ENCODE measurements at regions not wholly inside any gene's neighbourhood (a gene's known extent, or its start where the extent isn't known, plus 50 kb on each side); places are given as distances from the start of the nearest gene placed in this dataset.

DNA sequence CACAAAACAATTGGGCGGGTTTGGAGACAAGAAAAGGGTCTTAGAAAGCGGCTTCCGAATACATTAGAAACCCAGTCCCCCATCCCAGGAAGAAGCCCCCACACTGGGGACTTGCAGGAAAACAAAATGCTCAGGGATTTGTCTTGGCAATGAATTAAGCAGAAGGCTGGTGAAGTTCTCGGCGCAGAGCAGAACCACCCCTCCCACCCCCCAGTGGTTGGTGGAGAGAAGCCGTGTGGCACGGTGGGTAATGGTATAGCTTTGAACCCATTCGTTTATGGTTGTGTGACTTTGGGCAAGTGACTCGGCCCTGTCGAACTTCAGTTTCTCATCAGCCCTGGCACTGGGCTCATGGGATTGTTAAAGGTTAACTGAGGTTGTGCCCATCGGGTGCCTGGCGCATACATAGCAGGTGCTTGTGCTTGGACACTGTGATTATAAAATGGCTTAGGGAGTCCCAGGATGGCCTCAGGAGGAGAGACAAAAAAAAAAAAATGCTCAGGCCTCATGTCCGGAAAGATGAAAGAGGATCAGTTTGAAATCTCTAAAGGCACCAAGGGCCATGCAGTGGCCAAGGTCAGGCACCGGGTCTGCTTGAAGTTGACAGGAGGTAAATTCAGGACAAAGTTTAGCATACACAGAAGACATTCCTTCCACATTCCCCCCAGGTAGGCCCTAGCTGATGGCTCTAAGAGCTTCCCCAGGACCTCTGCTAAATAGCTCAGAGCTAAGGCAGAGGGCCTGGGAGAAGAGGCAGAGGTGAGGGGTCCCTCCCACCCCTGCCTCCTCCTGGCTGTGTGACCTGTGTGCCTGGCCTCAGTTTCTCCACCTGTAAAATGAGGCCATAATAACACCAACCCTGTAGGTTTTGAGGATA is 120.1 kb upstream of the PTPN1 start:
- H3K27me3 ChIP-seq (ENCODE audit: insufficient read depth, low read length, poor library complexity, severe bottlenecking): no peaks in the 10 kb centered on the region
- Mint-ChIP-seq H3K9me3 (no peaks in the 10 kb centered on the region), H3K27me3 (peaks cover 0 to 3% of the 10 kb centered on the region in 2 donors), H3K4me1 (peaks cover 45 to 55% (median 49%) of the 10 kb centered on the region in 3 donors), H3K36me3 (peaks cover 0 to 2% (median 0%) of the 10 kb centered on the region in 3 donors), H3K4me3 (no peak overlapping the region), H3K27ac (peak overlapping the region in 6 of 8 donors; percentile 29 to 87 (median 59))
- no peak overlapping the region for H3K27ac ChIP-seq (ENCODE audit: low read depth, low read length)
- peaks cover 38% of the 10 kb centered on the region for H3K4me1 ChIP-seq (ENCODE audit: insufficient read depth, low read length)
- DNase-seq: peak in 1 of 5 donors; percentile 19
- no peaks in the 10 kb centered on the region for H3K9me3 ChIP-seq (ENCODE audit: low read length)
- ChIA-PET POLR2A (no interaction called here), CTCF (interaction anchor here (1.2 kb wide), 1 partner anchor 12 kb away, joined by 4 read pairs; no protein-coding TSS in a partner anchor)
- H3K36me3 ChIP-seq (ENCODE audit: insufficient read depth, low read length): no peaks in the 10 kb centered on the region
- no peak overlapping the region for H3K4me3 ChIP-seq (ENCODE audit: low read length)

DNA sequence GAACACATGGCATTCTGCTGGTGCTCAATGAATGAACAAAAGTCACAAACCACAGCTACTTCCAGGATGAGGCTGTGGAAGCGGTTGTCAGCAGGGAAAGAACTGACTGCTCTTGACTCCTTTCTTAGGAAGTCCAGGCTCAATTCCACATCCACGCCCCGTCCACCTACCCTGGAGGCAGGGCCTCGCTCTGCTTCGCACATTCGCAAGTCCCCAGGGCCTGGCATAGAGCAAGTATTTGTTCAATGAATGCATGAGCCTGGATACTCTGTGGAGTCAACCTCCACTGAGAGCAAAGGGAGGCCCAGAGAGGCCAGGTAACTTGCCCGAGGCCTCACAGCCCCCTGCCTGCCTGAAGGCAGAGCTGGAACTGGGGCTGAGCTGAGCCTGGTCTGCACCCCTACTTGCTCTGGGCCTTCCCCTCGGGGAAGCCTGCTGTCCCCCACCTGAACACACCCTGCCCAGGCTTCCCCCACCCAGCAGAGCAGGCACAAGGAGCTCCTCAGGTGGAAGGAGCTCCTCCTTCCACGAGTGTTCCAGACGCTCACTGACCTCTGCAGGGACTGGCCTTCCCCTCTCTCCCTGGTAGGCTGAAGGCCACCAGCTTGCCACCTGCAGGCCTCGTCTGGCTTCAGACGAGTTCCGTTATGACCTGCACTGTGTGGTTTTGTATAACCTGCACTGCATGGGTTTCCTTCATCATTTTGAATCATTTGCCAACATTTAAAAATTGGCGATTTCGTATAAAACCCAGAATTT is 119.3 kb upstream of the PTPN1 start:
- Histone ChIP-seq H3K4me1 (ENCODE audit: insufficient read depth, low read length) (peaks cover 29% of the 10 kb centered on the region), H3K9me3 (ENCODE audit: low read length) (no peaks in the 10 kb centered on the region), H3K4me3 (ENCODE audit: low read length) (no peak overlapping the region), H3K36me3 (ENCODE audit: insufficient read depth, low read length) (no peaks in the 10 kb centered on the region), H3K27me3 (ENCODE audit: insufficient read depth, low read length, poor library complexity, severe bottlenecking) (no peaks in the 10 kb centered on the region), H3K27ac (ENCODE audit: low read depth, low read length) (no peak overlapping the region)
- peaks cover 0 to 2% (median 0%) of the 10 kb centered on the region in 3 donors for H3K36me3 Mint-ChIP-seq
- H3K9me3 Mint-ChIP-seq: no peaks in the 10 kb centered on the region
- H3K4me3 Mint-ChIP-seq: no peak overlapping the region
- peak overlapping the region in 6 of 8 donors; percentile 23 to 79 (median 36) for H3K27ac Mint-ChIP-seq
- ChIA-PET POLR2A (no interaction called here), CTCF (interaction anchor here (1.2 kb wide), 1 partner anchor 11 kb away, joined by 4 read pairs; no protein-coding TSS in a partner anchor)
- no peak for DNase-seq
- peaks cover 37 to 47% (median 41%) of the 10 kb centered on the region in 3 donors for H3K4me1 Mint-ChIP-seq
- peaks cover 2 to 3% of the 10 kb centered on the region in 2 donors for H3K27me3 Mint-ChIP-seq

DNA sequence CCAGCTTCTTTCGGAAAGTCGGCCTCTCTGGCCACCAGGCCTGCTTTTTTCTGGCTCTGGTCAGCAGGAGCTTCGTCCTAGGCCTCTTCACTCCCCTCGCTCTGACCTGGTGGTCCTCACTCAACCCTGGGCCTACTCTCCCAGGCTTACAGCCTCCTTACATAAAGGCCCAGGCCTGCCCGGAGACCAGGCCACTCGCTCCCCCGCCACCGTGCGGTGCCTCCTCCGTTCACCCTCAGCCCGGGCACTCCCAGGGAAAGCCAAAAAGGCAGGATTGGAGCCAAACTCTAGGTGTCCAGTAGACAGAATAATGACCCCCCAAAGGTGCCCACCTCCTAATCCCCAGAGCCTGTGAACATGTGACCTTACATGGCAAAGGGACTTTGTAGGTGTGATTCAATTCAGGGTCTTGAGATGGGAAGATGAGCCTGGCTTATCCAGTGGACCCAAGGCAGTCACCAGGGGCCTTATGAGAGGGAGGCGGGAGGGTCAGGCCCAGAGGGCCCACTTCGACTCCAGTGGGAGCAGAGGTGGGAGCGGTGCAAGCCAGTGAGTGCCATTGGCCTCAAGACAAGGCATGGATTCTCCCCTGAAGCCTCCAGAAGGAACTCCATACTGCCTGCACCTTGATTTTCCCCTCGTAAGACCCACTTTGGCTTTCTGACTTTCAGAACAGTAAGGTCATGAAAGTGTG is 118.6 kb upstream of the PTPN1 start:
- Histone ChIP-seq H3K27me3 (ENCODE audit: insufficient read depth, low read length, poor library complexity, severe bottlenecking) (no peaks in the 10 kb centered on the region), H3K4me1 (ENCODE audit: insufficient read depth, low read length) (peaks cover 22% of the 10 kb centered on the region), H3K4me3 (ENCODE audit: low read length) (no peak overlapping the region), H3K27ac (ENCODE audit: low read depth, low read length) (no peak overlapping the region), H3K9me3 (ENCODE audit: low read length) (no peaks in the 10 kb centered on the region), H3K36me3 (ENCODE audit: insufficient read depth, low read length) (no peaks in the 10 kb centered on the region)
- no peak for DNase-seq
- Mint-ChIP-seq H3K4me1 (peaks cover 30 to 40% (median 34%) of the 10 kb centered on the region in 3 donors), H3K27me3 (peaks cover 2 to 3% of the 10 kb centered on the region in 2 donors), H3K27ac (peak overlapping the region in 7 of 8 donors; percentile 1 to 79 (median 19)), H3K9me3 (no peaks in the 10 kb centered on the region), H3K36me3 (peaks cover 0 to 2% (median 0%) of the 10 kb centered on the region in 3 donors), H3K4me3 (peak overlapping the region in 1 of 7 donors; percentile 78)
- ChIA-PET CTCF (interaction anchor here (1.2 kb wide), 1 partner anchor 10 kb away, joined by 4 read pairs; no protein-coding TSS in a partner anchor), POLR2A (no interaction called here)

DNA sequence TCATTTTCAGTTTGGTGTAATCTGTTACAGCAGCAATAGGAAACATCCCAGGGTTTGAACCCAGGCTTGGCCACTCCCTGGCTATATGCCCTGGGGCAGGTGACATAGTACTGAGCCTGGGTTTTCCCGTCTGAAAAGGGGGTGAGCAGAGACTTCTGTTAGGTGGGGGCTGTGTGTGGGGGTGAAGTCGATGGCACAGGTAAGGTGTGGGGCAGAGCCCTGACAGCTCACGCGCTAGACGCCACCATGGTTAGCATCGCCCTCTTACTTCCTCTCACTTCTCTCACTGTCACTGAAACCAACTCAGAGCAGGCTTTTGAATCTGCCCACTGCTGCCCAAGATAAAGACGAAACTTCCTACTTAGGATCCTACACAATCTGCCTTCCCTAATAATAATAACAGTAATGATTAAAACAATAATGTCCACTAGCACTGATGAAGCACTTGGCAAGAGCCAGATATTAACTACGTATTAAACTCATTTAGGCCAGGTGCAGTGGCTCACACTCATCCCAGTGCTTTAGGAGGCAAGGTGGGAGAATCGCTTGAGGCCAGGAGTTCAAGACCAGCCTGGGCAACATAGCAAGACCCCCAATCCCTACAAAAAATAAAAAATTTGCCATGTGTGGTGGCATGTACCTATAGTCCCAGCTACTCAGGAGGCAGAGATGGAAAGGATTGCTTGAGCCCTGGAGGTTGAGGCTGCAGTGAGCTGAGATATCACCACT is 117.9 kb upstream of the PTPN1 start:
- peak overlapping the region in 1 of 7 donors; percentile 78 for H3K4me3 Mint-ChIP-seq
- H3K36me3 Mint-ChIP-seq: peaks cover 0 to 2% (median 0%) of the 10 kb centered on the region in 3 donors
- Histone ChIP-seq H3K36me3 (ENCODE audit: insufficient read depth, low read length) (no peaks in the 10 kb centered on the region), H3K27me3 (ENCODE audit: insufficient read depth, low read length, poor library complexity, severe bottlenecking) (no peaks in the 10 kb centered on the region), H3K9me3 (ENCODE audit: low read length) (no peaks in the 10 kb centered on the region), H3K4me3 (ENCODE audit: low read length) (no peak overlapping the region), H3K4me1 (ENCODE audit: insufficient read depth, low read length) (peaks cover 18% of the 10 kb centered on the region), H3K27ac (ENCODE audit: low read depth, low read length) (no peak overlapping the region)
- CTCF ChIA-PET: no interaction called here
- peak in 3 of 5 donors; percentile 8 to 33 (median 10) for DNase-seq
- peaks cover 2 to 3% of the 10 kb centered on the region in 2 donors for H3K27me3 Mint-ChIP-seq
- H3K4me1 Mint-ChIP-seq: peaks cover 26 to 34% (median 27%) of the 10 kb centered on the region in 3 donors
- POLR2A ChIA-PET: no interaction called here
- H3K27ac Mint-ChIP-seq: peak overlapping the region in 7 of 8 donors; percentile 1 to 79 (median 22)
- no peaks in the 10 kb centered on the region for H3K9me3 Mint-ChIP-seq

DNA sequence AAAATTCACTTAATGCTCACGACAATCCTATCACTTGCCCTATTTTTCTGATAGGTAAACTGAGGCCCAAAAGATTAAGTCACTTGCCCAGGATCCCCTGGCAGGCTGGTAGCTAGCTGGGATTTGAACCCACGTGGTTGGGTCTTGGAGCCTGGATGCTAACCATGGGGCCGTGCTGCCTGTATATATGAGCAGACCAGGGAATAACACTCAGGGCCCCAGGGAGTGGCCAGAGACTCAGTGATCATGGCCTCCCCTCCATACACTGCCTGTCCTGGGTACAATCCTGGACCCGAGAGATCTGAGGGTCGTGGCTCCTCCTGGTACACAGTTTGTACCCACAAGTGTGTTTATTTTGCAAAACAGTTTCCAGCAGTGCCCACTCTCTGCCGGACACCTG is 116.9 kb upstream of the PTPN1 start:
- Mint-ChIP-seq H3K27me3 (peaks cover 2 to 3% of the 10 kb centered on the region in 2 donors), H3K36me3 (peaks cover 0 to 2% (median 0%) of the 10 kb centered on the region in 3 donors), H3K4me3 (no peak overlapping the region), H3K9me3 (no peaks in the 10 kb centered on the region), H3K4me1 (peaks cover 18 to 25% (median 18%) of the 10 kb centered on the region in 3 donors), H3K27ac (no peak overlapping the region)
- no peak for DNase-seq
- ChIA-PET POLR2A (no interaction called here), CTCF (no interaction called here)
- Histone ChIP-seq H3K4me1 (ENCODE audit: insufficient read depth, low read length) (peaks cover 9% of the 10 kb centered on the region), H3K27ac (ENCODE audit: low read depth, low read length) (no peak overlapping the region), H3K27me3 (ENCODE audit: insufficient read depth, low read length, poor library complexity, severe bottlenecking) (no peaks in the 10 kb centered on the region), H3K4me3 (ENCODE audit: low read length) (no peak overlapping the region), H3K36me3 (ENCODE audit: insufficient read depth, low read length) (no peaks in the 10 kb centered on the region), H3K9me3 (ENCODE audit: low read length) (no peaks in the 10 kb centered on the region)

DNA sequence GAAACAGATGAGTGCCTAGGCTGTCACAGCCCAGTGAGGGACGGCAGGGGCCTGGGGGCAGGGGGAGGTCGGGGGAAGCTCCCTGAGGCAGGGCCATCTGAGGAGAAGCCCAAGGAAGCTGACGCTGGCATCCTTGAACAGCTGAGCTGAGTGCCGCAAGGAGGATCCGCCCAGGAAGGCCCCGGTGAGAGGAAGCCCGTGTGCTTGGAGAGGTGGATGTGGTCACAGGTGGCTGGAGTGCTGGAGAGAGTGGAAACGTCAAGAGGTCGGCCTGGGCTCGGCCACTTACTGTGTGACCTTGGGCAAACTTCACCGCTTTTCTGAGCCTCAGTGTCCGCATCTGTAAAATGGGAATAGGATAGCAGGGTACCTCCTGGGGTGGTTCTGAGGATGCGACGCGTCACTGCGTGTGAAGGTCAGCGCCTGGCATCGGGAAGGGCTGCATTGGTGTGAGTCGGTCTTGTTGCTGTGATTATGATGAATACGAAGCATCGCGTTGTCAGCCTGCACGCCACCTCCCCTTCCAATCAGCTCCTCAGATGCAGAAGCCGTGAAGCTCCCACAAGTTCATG is 116.1 kb upstream of the PTPN1 start:
- peaks cover 9 to 17% (median 11%) of the 10 kb centered on the region in 3 donors for H3K4me1 Mint-ChIP-seq
- no peaks in the 10 kb centered on the region for H3K36me3 ChIP-seq (ENCODE audit: insufficient read depth, low read length)
- no peaks in the 10 kb centered on the region for H3K9me3 Mint-ChIP-seq
- H3K27ac Mint-ChIP-seq: peak overlapping the region in 3 of 8 donors; percentile 26 to 42 (median 33)
- no peaks in the 10 kb centered on the region for H3K9me3 ChIP-seq (ENCODE audit: low read length)
- no peak overlapping the region for H3K4me3 ChIP-seq (ENCODE audit: low read length)
- H3K27ac ChIP-seq (ENCODE audit: low read depth, low read length): no peak overlapping the region
- ChIA-PET CTCF (interaction anchor here (1.5 kb wide), 1 partner anchor 322 kb away, joined by 4 read pairs; no protein-coding TSS in a partner anchor), POLR2A (no interaction called here)
- H3K27me3 Mint-ChIP-seq: peaks cover 2 to 3% of the 10 kb centered on the region in 2 donors
- H3K27me3 ChIP-seq (ENCODE audit: insufficient read depth, low read length, poor library complexity, severe bottlenecking): no peaks in the 10 kb centered on the region
- peaks cover 9% of the 10 kb centered on the region for H3K4me1 ChIP-seq (ENCODE audit: insufficient read depth, low read length)
- DNase-seq: no peak
- H3K4me3 Mint-ChIP-seq: no peak overlapping the region
- H3K36me3 Mint-ChIP-seq: peaks cover 0 to 2% (median 0%) of the 10 kb centered on the region in 3 donors

DNA sequence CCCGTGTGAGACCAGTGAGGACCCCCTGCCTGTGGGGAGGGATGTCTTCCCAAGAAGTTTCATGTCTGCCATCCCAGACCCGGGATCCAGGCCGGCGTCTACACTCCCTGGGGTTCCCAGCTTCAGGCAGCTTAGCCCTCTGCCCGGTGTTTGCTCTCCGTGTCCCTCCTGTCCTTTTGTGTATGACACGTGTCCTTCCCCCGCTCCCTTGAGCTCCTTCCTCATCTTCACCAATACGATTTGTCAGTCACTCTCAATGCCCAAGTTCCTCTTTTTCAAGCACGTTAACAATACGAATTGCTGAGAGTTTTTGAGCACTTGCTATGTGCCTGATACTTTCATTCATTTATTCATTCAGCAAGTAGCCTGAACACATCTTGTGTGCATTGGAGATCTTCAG is 115.6 kb upstream of the PTPN1 start:
- H3K27ac Mint-ChIP-seq: peak overlapping the region in 1 of 8 donors; percentile 42
- peaks cover 8 to 12% (median 9%) of the 10 kb centered on the region in 3 donors for H3K4me1 Mint-ChIP-seq
- no peak overlapping the region for H3K27ac ChIP-seq (ENCODE audit: low read depth, low read length)
- H3K9me3 Mint-ChIP-seq: no peaks in the 10 kb centered on the region
- H3K27me3 ChIP-seq (ENCODE audit: insufficient read depth, low read length, poor library complexity, severe bottlenecking): no peaks in the 10 kb centered on the region
- H3K4me3 ChIP-seq (ENCODE audit: low read length): no peak overlapping the region
- no peaks in the 10 kb centered on the region for H3K36me3 ChIP-seq (ENCODE audit: insufficient read depth, low read length)
- peaks cover 0 to 2% (median 0%) of the 10 kb centered on the region in 3 donors for H3K36me3 Mint-ChIP-seq
- ChIA-PET POLR2A (no interaction called here), CTCF (interaction anchor here (1.5 kb wide), 1 partner anchor 323 kb away, joined by 4 read pairs; no protein-coding TSS in a partner anchor)
- no peak overlapping the region for H3K4me3 Mint-ChIP-seq
- H3K4me1 ChIP-seq (ENCODE audit: insufficient read depth, low read length): peaks cover 9% of the 10 kb centered on the region
- H3K9me3 ChIP-seq (ENCODE audit: low read length): no peaks in the 10 kb centered on the region
- DNase-seq: no peak
- H3K27me3 Mint-ChIP-seq: peaks cover 2 to 3% of the 10 kb centered on the region in 2 donors
